ENCODE measurements at regions not wholly inside any gene's neighbourhood (a gene's known extent, or its start where the extent isn't known, plus 50 kb on each side); places are given as distances from the start of the nearest gene placed in this dataset.

- TF ChIP-seq POLR2A (IDR thresholded peaks at IDR 0.05), result no peak
- TF ChIP-seq CTCF (IDR thresholded peaks at IDR 0.05), result no peak
These were observed 77.9 kb upstream of the KCNJ15 start for GRCh38 chr21:38178653-38179470.
